Right atrium auricular region (tissue), 2 donors: ENCODE measurements at regions not wholly inside any gene's neighbourhood (a gene's known extent, or its start where the extent isn't known, plus 50 kb on each side); places are given as distances from the start of the nearest gene placed in this dataset.

Source experiments
- DNase-seq: peaks from one replicate; pipeline ENCODE4 v3.0.0-alpha.2; 2019; ENCODE audit warnings: low spot score
- H3K27ac ChIP-seq, 2 donors: fragments of 200-600 bp; sonication (generic); 1 replicate in 1 of 2; 2 replicates in 1 of 2; pipeline ENCODE4 v1.5.1; 2016 to 2019
- H3K27me3 ChIP-seq, 2 donors: fragments of 200-600 bp; sonication (generic); one replicate each; pipeline versions ENCODE4 v1.5.1 to v1.6.0; 2017 to 2019
- H3K36me3 ChIP-seq: fragments of 200-600 bp; sonication (generic); one replicate; pipeline ENCODE4 v1.5.1; 2016
- H3K4me1 ChIP-seq, 2 donors: fragments of 200-600 bp; sonication (generic); one replicate each; pipeline versions ENCODE4 v1.5.1 to v1.6.0; 2017 to 2019
- H3K4me3 ChIP-seq, 2 donors: fragments of 200-600 bp; sonication (generic); 1 replicate in 1 of 2; 2 replicates in 1 of 2; pipeline ENCODE4 v1.5.1; 2017 to 2019; ENCODE audit warnings: mild to moderate bottlenecking in 1 of 2, moderate library complexity in 1 of 2
- H3K9me3 ChIP-seq, 2 donors: fragments of 200-600 bp; sonication (generic); one replicate each; pipeline ENCODE4 v1.5.1; 2019
- CTCF ChIP-seq, 2 donors: fragments of 200-600 bp; sonication (generic); IDR thresholded peaks; one replicate each; pipeline ENCODE4 v1.5.1; 2019; ENCODE audit warnings: antibody characterized with exemption in 2 of 2

GRCh38 chr3:31004025-31004678 is 109.7 kb upstream of the GADL1 start:
- no peak overlapping the region for H3K4me3 ChIP-seq
- H3K36me3 ChIP-seq, result no peaks in the 10 kb centered on the region
- no peak for DNase-seq
- no peaks in the 10 kb centered on the region for H3K27me3 ChIP-seq
- no peaks in the 10 kb centered on the region for H3K9me3 ChIP-seq
- H3K27ac ChIP-seq, result no peak overlapping the region
- H3K4me1 ChIP-seq, result no peaks in the 10 kb centered on the region
- TF ChIP-seq CTCF (IDR thresholded peaks at IDR 0.05), result no peak

GRCh38 chr3:31008994-31009393 is 114.5 kb upstream of the GADL1 start:
- no peak overlapping the region for H3K4me3 ChIP-seq
- H3K36me3 ChIP-seq, result no peaks in the 10 kb centered on the region
- no peak overlapping the region for H3K27ac ChIP-seq
- no peak for TF ChIP-seq CTCF (IDR thresholded peaks at IDR 0.05)
- H3K4me1 ChIP-seq, result no peaks in the 10 kb centered on the region
- DNase-seq, result no peak
- H3K9me3 ChIP-seq, result peaks cover 0 to 12% of the 10 kb centered on the region in 2 donors
- H3K27me3 ChIP-seq, result no peaks in the 10 kb centered on the region

- Histone ChIP-seq H3K27me3 (no peaks in the 10 kb centered on the region), H3K4me1 (no peaks in the 10 kb centered on the region), H3K9me3 (peaks cover 0 to 12% of the 10 kb centered on the region in 2 donors), H3K27ac (no peak overlapping the region), H3K36me3 (no peaks in the 10 kb centered on the region), H3K4me3 (no peak overlapping the region)
- DNase-seq, result no peak
- TF ChIP-seq CTCF (IDR thresholded peaks at IDR 0.05), result no peak
Measured at GRCh38 chr3:31009881-31010280, 115.4 kb upstream of the GADL1 start.

- H3K27me3 ChIP-seq, result no peaks in the 10 kb centered on the region
- no peak for TF ChIP-seq CTCF (IDR thresholded peaks at IDR 0.05)
- H3K4me1 ChIP-seq, result no peaks in the 10 kb centered on the region
- H3K36me3 ChIP-seq, result no peaks in the 10 kb centered on the region
- H3K9me3 ChIP-seq, result peaks cover 0 to 12% of the 10 kb centered on the region in 2 donors
- no peak overlapping the region for H3K4me3 ChIP-seq
- H3K27ac ChIP-seq, result no peak overlapping the region
- no peak for DNase-seq
Measured at GRCh38 chr3:31010491-31010890, 116.0 kb upstream of the GADL1 start.

GRCh38 chr3:31011380-31011779 is 116.9 kb upstream of the GADL1 start:
- no peaks in the 10 kb centered on the region for H3K27me3 ChIP-seq
- TF ChIP-seq CTCF (IDR thresholded peaks at IDR 0.05), result no peak
- H3K4me1 ChIP-seq, result no peaks in the 10 kb centered on the region
- no peak for DNase-seq
- H3K27ac ChIP-seq, result no peak overlapping the region
- H3K4me3 ChIP-seq, result no peak overlapping the region
- peaks cover 0 to 12% of the 10 kb centered on the region in 2 donors for H3K9me3 ChIP-seq
- H3K36me3 ChIP-seq, result no peaks in the 10 kb centered on the region

- H3K27ac ChIP-seq, result no peak overlapping the region
- no peak for DNase-seq
- H3K4me1 ChIP-seq, result no peaks in the 10 kb centered on the region
- no peak overlapping the region for H3K4me3 ChIP-seq
- H3K36me3 ChIP-seq, result no peaks in the 10 kb centered on the region
- no peaks in the 10 kb centered on the region for H3K27me3 ChIP-seq
- H3K9me3 ChIP-seq, result peaks cover 0 to 12% of the 10 kb centered on the region in 2 donors
- TF ChIP-seq CTCF (IDR thresholded peaks at IDR 0.05), result no peak
Measured at GRCh38 chr3:31013090-31013489, 118.6 kb upstream of the GADL1 start.
